RWPE2 (cell line): ENCODE measurements at regions not wholly inside any gene's neighbourhood (a gene's known extent, or its start where the extent isn't known, plus 50 kb on each side); places are given as distances from the start of the nearest gene placed in this dataset.

ENCODE experiments used
- ATAC-seq: fragments of 200-7000 bp; cut with Tn5 transposase; 3 replicates; pipeline ENCODE4 v1.9.1; 2021; ENCODE audit warnings: low read depth
- DNase-seq: peaks from one replicate; pipeline ENCODE4 v3.0.0-alpha.2; 2020; ENCODE audit warnings: low spot score
- H3K27ac ChIP-seq: fragments of 450-650 bp; 2 replicates; pipeline ENCODE4 v1.5.1; 2017; ENCODE audit warnings: mild to moderate bottlenecking; ENCODE audit not compliant: poor library complexity, severe bottlenecking
- H3K27me3 ChIP-seq: fragments of 250-450 bp; sonication (Bioruptor Pico); 2 replicates; pipeline ENCODE4 v1.5.1; 2021; ENCODE audit warnings: mild to moderate bottlenecking, moderate library complexity; ENCODE audit not compliant: insufficient read depth, poor library complexity, severe bottlenecking
- H3K36me3 ChIP-seq: fragments of 250-450 bp; sonication (Bioruptor Pico); 2 replicates; pipeline ENCODE4 v1.5.1; 2020; ENCODE audit warnings: low read depth, mild to moderate bottlenecking, moderate library complexity
- H3K4me1 ChIP-seq: fragments of 250-450 bp; sonication (Bioruptor Pico); 2 replicates; pipeline ENCODE4 v1.5.1; 2021; ENCODE audit warnings: mild to moderate bottlenecking, moderate library complexity; ENCODE audit not compliant: insufficient read depth, poor library complexity, severe bottlenecking
- H3K4me3 ChIP-seq: fragments of 250-450 bp; sonication (Bioruptor Pico); 2 replicates; pipeline ENCODE4 v1.5.1; 2021; ENCODE audit warnings: mild to moderate bottlenecking, moderate library complexity; ENCODE audit not compliant: severe bottlenecking
- H3K9me3 ChIP-seq: fragments of 250-450 bp; sonication (Bioruptor Pico); 2 replicates; pipeline ENCODE4 v1.5.1; 2021; ENCODE audit warnings: mild to moderate bottlenecking, moderate library complexity; ENCODE audit not compliant: severe bottlenecking
- TF ChIP-seq, protein P1 (sequence below): fragments of 450-650 bp; IDR thresholded peaks from one replicate; pipeline ENCODE4 v1.5.1; 2017; ENCODE audit warnings: mild to moderate bottlenecking, moderate library complexity; ENCODE audit not compliant: poor library complexity, severe bottlenecking

- no peaks in the 10 kb centered on the region for H3K9me3 ChIP-seq
- no peaks in the 10 kb centered on the region for H3K36me3 ChIP-seq
- H3K4me1 ChIP-seq = no peaks in the 10 kb centered on the region
- DNase-seq (no peak), ATAC-seq (no peak)
- H3K27ac ChIP-seq = no peak overlapping the region
- TF ChIP-seq, protein P1, sequence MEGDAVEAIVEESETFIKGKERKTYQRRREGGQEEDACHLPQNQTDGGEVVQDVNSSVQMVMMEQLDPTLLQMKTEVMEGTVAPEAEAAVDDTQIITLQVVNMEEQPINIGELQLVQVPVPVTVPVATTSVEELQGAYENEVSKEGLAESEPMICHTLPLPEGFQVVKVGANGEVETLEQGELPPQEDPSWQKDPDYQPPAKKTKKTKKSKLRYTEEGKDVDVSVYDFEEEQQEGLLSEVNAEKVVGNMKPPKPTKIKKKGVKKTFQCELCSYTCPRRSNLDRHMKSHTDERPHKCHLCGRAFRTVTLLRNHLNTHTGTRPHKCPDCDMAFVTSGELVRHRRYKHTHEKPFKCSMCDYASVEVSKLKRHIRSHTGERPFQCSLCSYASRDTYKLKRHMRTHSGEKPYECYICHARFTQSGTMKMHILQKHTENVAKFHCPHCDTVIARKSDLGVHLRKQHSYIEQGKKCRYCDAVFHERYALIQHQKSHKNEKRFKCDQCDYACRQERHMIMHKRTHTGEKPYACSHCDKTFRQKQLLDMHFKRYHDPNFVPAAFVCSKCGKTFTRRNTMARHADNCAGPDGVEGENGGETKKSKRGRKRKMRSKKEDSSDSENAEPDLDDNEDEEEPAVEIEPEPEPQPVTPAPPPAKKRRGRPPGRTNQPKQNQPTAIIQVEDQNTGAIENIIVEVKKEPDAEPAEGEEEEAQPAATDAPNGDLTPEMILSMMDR = no peak
- no peak overlapping the region for H3K4me3 ChIP-seq
- no peaks in the 10 kb centered on the region for H3K27me3 ChIP-seq
Measured at GRCh38 chr19:30871979-30872378, 477.3 kb downstream of the TSHZ3 start.

DNA sequence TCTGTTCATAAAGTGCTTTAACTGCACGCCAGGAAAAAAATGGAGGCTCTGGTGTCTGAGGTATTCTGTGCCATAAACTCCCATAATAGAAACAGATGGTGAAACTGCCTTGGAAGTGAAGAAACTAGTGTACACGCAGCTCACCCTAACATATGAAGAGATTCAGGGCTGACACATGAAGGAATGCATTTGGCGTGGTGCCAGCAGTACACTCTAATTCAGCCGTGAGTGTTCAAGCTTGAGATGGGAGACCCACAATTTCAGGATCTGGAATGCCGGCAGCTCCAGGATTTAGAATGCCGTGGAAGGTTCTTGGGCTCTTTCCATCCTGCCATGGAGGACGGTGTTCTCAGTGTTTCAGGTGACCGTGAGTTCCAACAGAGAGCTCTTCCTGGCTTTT lies 478.4 kb downstream of the TSHZ3 start:
- no peak for ATAC-seq
- H3K27ac ChIP-seq = no peak overlapping the region
- H3K9me3 ChIP-seq = no peaks in the 10 kb centered on the region

GRCh38 chr19:30865511-30865910 lies 483.7 kb downstream of the TSHZ3 start:
- ATAC-seq (no peak), DNase-seq (no peak)
- no peak overlapping the region for H3K27ac ChIP-seq
- no peak overlapping the region for H3K4me3 ChIP-seq
- TF ChIP-seq, protein P1 = no peak
- H3K9me3 ChIP-seq = no peaks in the 10 kb centered on the region
- no peaks in the 10 kb centered on the region for H3K36me3 ChIP-seq
- H3K27me3 ChIP-seq = no peaks in the 10 kb centered on the region
- H3K4me1 ChIP-seq = no peaks in the 10 kb centered on the region

More for the DNA sequence above, 478.4 kb downstream of the TSHZ3 start:
- DNase-seq = no peak
- TF ChIP-seq, protein P1 = no peak
- no peaks in the 10 kb centered on the region for H3K36me3 ChIP-seq
- no peak overlapping the region for H3K4me3 ChIP-seq
- no peaks in the 10 kb centered on the region for H3K27me3 ChIP-seq
- H3K4me1 ChIP-seq = no peaks in the 10 kb centered on the region

DNA sequence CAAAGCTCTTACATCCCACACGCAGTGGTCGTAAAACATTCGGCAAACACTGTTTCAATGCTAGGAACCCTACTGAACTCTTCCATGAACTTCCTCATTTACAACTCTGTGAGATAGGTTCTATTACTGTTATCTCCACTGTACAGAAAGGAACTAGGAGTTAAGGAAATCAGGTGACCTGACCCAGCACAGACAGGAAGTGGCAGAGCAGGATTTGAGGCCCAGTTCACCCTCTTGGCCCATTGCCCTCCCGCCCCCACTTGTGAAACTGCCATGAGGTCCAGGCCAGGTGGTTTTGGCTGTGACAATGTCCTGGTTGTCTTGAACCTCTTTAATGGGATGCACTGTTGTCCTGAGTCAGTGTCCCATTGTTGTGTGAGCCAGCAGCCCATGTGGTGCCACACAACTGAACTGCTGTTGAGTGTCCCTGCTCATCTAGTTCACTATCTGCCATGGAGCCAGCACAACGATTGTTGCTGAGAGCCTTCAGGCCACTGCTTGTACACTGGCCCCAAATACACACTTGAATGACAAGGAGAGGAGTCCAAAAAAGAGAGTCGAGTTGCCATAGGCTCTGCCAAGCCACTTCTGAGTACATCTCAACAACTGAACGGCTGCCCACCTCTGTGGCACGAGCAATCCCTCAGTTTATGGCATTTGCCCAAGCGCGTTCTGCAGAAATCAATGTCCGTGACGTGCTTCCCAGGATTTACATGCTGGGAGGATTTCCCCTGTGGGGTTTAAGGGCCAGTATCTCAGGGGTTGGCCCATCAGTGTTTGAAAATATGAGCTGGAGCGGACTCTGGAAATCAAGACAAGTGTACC lies 484.6 kb downstream of the TSHZ3 start:
- TF ChIP-seq, protein P1 = no peak
- no peak overlapping the region for H3K4me3 ChIP-seq
- no peaks in the 10 kb centered on the region for H3K27me3 ChIP-seq
- no peaks in the 10 kb centered on the region for H3K4me1 ChIP-seq
- ATAC-seq (no peak), DNase-seq (no peak)
- no peaks in the 10 kb centered on the region for H3K9me3 ChIP-seq
- no peaks in the 10 kb centered on the region for H3K36me3 ChIP-seq
- no peak overlapping the region for H3K27ac ChIP-seq

- no peaks in the 10 kb centered on the region for H3K27me3 ChIP-seq
- no peak for ATAC-seq
- no peaks in the 10 kb centered on the region for H3K36me3 ChIP-seq
- H3K9me3 ChIP-seq = no peaks in the 10 kb centered on the region
- H3K4me1 ChIP-seq = no peaks in the 10 kb centered on the region
- H3K27ac ChIP-seq = no peak overlapping the region
- TF ChIP-seq, protein P1 = no peak
- no peak for DNase-seq
- H3K4me3 ChIP-seq = no peak overlapping the region
Measured at GRCh38 chr19:30862876-30863275, 486.4 kb downstream of the TSHZ3 start.
